ENCODE measurements at regions not wholly inside any gene's neighbourhood (a gene's known extent, or its start where the extent isn't known, plus 50 kb on each side); places are given as distances from the start of the nearest gene placed in this dataset.

DNA sequence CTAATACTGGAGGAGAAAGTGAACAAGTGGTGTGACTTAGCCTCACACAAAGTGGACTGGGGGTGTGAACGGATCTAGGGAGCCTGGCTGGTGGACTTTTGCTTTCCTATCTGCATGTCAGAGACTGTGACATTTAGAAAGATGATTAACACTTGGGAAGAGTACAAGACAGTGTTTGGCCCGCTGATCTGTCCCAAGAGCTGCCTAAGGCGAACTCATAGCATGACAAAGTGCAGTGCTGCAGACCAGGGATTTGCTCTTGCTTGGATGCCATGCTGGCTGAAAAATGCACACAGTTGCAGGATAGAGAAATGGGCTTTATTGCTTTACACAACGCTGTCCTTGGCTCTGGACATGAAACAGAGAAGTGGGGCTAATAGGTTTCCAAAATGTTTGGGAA is 386.0 kb upstream of the MAN1A1 start:
- WGBS (ENCODE audit: low lambda C conversion rate), result 56% methylated on average over 4 of the region's 4 CpGs
- DNase-seq, result no peak
- no peaks in the 10 kb centered on the region for H3K27me3 ChIP-seq (ENCODE audit: insufficient read depth)
- no peaks in the 10 kb centered on the region for H3K79me2 ChIP-seq (ENCODE audit: insufficient read depth)
- peaks cover 0 to 4% of the 10 kb centered on the region in 2 experiments; a peak in 1 of 4 replicates for H3K4me1 ChIP-seq (ENCODE audit: control insufficient read depth in 1 of 2, insufficient read depth in 2 of 2, low read depth in 1 of 2, low read length in 1 of 2)
- no peak overlapping the region for H3K27ac ChIP-seq (ENCODE audit: low read depth in 2 of 2, low read length in 1 of 2)
- no peak overlapping the region for H3K4me3 ChIP-seq (ENCODE audit: low read depth in 2 of 2, low read length in 1 of 2)
- no peaks in the 10 kb centered on the region for H3K36me3 ChIP-seq (replicated peaks in 1 of 2; ENCODE audit: control insufficient read depth in 1 of 2, insufficient read depth in 2 of 2, low read length in 1 of 2)
- no peak overlapping the region for H2AFZ ChIP-seq (ENCODE audit: low read depth)
- no peaks in the 10 kb centered on the region for H4K20me1 ChIP-seq (ENCODE audit: insufficient read depth)
- no peaks in the 10 kb centered on the region for H3F3A ChIP-seq (replicated peaks; ENCODE audit: insufficient read depth)
- H3K9me3 ChIP-seq, result no peaks in the 10 kb centered on the region; the same call in 1 of the 2 replicates
- no peak overlapping the region for H3K4me2 ChIP-seq
- TF ChIP-seq NFIC (IDR thresholded peaks at IDR 0.05; ENCODE audit: borderline replicate concordance) (no peak), MEF2A (IDR thresholded peaks at IDR 0.05; ENCODE audit: borderline replicate concordance, low read depth) (no peak), MXI1 (IDR thresholded peaks at IDR 0.05; ENCODE audit: low read depth, low read length) (no peak), YY1 (IDR thresholded peaks at IDR 0.05; ENCODE audit: low read depth) (no peak), RCOR1 (IDR thresholded peaks at IDR 0.05; ENCODE audit: low read length) (no peak), RXRA (IDR thresholded peaks at IDR 0.05; ENCODE audit: borderline replicate concordance, low read depth) (no peak), TCF12 (IDR thresholded peaks at IDR 0.05) (no peak), ELF1 (IDR thresholded peaks at IDR 0.05) (no peak), SMC3 (IDR thresholded peaks at IDR 0.05; ENCODE audit: low read depth, low read length) (no peak), RAD21 (IDR thresholded peaks at IDR 0.05; ENCODE audit: low read length) (no peak), JUND (IDR thresholded peaks at IDR 0.05) (no peak), TEAD4 (IDR thresholded peaks at IDR 0.05; ENCODE audit: borderline replicate concordance, insufficient read depth) (no peak)
- TF ChIP-seq, protein P1, sequence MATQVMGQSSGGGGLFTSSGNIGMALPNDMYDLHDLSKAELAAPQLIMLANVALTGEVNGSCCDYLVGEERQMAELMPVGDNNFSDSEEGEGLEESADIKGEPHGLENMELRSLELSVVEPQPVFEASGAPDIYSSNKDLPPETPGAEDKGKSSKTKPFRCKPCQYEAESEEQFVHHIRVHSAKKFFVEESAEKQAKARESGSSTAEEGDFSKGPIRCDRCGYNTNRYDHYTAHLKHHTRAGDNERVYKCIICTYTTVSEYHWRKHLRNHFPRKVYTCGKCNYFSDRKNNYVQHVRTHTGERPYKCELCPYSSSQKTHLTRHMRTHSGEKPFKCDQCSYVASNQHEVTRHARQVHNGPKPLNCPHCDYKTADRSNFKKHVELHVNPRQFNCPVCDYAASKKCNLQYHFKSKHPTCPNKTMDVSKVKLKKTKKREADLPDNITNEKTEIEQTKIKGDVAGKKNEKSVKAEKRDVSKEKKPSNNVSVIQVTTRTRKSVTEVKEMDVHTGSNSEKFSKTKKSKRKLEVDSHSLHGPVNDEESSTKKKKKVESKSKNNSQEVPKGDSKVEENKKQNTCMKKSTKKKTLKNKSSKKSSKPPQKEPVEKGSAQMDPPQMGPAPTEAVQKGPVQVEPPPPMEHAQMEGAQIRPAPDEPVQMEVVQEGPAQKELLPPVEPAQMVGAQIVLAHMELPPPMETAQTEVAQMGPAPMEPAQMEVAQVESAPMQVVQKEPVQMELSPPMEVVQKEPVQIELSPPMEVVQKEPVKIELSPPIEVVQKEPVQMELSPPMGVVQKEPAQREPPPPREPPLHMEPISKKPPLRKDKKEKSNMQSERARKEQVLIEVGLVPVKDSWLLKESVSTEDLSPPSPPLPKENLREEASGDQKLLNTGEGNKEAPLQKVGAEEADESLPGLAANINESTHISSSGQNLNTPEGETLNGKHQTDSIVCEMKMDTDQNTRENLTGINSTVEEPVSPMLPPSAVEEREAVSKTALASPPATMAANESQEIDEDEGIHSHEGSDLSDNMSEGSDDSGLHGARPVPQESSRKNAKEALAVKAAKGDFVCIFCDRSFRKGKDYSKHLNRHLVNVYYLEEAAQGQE (IDR thresholded peaks at IDR 0.05; ENCODE audit: low read depth, low read length), result no peak
- TF ChIP-seq, protein P2, sequence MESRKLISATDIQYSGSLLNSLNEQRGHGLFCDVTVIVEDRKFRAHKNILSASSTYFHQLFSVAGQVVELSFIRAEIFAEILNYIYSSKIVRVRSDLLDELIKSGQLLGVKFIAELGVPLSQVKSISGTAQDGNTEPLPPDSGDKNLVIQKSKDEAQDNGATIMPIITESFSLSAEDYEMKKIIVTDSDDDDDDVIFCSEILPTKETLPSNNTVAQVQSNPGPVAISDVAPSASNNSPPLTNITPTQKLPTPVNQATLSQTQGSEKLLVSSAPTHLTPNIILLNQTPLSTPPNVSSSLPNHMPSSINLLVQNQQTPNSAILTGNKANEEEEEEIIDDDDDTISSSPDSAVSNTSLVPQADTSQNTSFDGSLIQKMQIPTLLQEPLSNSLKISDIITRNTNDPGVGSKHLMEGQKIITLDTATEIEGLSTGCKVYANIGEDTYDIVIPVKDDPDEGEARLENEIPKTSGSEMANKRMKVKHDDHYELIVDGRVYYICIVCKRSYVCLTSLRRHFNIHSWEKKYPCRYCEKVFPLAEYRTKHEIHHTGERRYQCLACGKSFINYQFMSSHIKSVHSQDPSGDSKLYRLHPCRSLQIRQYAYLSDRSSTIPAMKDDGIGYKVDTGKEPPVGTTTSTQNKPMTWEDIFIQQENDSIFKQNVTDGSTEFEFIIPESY (IDR thresholded peaks at IDR 0.05; ENCODE audit: borderline replicate concordance, low read depth), result no peak
- TF ChIP-seq, protein P3, sequence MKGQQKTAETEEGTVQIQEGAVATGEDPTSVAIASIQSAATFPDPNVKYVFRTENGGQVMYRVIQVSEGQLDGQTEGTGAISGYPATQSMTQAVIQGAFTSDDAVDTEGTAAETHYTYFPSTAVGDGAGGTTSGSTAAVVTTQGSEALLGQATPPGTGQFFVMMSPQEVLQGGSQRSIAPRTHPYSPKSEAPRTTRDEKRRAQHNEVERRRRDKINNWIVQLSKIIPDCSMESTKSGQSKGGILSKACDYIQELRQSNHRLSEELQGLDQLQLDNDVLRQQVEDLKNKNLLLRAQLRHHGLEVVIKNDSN (IDR thresholded peaks at IDR 0.05; ENCODE audit: borderline replicate concordance, low read depth), result no peak
- ChIA-PET POLR2A (no interaction called here), CTCF (interaction anchor here (1.5 kb wide), 1 partner anchor 586 kb away, joined by 6 read pairs; no protein-coding TSS in a partner anchor)
- no peak overlapping the region for H3K9ac ChIP-seq
- no peaks in the 10 kb centered on the region for H3K9me2 ChIP-seq
